SH-SY5Y (cell line): ENCODE measurements at regions not wholly inside any gene's neighbourhood (a gene's known extent, or its start where the extent isn't known, plus 50 kb on each side); places are given as distances from the start of the nearest gene placed in this dataset.

Experiments used
- GATA2 ChIP-seq: IDR thresholded peaks from 2 replicates; pipeline ENCODE4 v1.6.1; 2011; ENCODE audit warnings: mild to moderate bottlenecking, low read depth, low read length
- GATA3 ChIP-seq: IDR thresholded peaks from 2 replicates; pipeline ENCODE4 v1.6.1; 2011; ENCODE audit warnings: low read depth, mild to moderate bottlenecking, low read length, moderate library complexity

DNA sequence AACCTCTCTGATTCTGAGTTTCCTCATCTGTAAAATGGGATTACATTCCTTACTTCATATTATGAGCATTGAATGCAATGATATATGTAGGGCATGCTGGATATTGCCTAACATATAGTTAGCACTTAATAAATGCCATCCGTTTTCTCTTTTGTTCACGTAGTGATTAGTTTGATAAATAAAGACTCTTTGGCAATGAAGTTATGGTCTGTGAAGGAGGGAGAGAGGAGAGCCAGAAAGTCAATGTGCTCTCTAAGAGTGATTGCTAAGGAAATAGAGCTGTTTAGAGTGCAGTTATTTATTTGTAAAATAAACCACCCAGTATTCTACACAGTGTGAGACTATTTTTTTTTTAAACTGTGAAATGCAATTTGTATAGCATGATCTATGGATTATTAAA, 207.9 kb upstream of the E2F8 start:
- TF ChIP-seq GATA2 (no peak), GATA3 (no peak)
